Hindlimb muscle (tissue), 1 donor: ENCODE measurements at regions not wholly inside any gene's neighbourhood (a gene's known extent, or its start where the extent isn't known, plus 50 kb on each side); places are given as distances from the start of the nearest gene placed in this dataset.
A peak's percentile ranks its signal among the peaks of the same experiment; 100 is the strongest.
"Not testable (repeated sequence)": the region's sequence is repeated elsewhere in the genome, so short reads cannot be mapped to it uniquely, and the experiment has no call there.

Source experiments
- DNase-seq: peaks from one replicate; pipeline ENCODE4 v3.0.0-alpha.2; 2013

DNA sequence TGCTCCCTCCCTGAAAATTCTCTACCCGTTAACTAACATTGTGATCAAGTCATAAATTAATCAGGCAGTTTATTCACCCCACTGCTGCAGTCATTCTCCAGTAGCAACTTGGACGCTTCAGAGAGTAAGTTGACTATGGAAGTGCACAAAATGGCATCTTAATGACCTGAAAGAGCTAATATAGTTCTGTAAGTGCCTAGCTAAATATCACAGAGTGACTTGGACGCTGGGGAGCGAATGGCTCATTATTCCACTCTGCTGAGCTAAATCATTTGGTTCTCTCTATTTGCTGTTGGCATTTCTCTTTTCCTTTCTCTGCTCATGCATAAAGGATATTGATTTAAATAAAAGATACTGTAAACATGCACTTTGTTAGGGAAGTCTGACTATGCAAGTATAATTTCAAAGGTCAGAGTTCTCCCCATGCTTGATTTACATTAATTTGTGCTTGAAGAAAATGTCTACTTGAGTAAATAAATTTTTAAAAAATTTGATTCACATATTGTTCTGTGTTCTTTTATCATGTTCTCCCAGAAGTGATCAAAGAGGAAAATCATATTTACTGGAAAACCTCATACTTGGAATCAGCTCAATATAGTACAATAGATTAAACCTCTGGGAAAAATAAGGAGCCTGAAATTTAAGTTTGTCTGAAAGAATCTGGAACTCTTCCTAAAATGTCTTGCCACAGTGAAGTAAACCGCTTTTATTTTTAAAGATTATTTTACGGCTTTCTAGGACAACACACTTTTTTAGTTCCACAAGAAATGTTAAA is 169.5 kb upstream of the HAPLN1 start:
- no peak for DNase-seq

DNA sequence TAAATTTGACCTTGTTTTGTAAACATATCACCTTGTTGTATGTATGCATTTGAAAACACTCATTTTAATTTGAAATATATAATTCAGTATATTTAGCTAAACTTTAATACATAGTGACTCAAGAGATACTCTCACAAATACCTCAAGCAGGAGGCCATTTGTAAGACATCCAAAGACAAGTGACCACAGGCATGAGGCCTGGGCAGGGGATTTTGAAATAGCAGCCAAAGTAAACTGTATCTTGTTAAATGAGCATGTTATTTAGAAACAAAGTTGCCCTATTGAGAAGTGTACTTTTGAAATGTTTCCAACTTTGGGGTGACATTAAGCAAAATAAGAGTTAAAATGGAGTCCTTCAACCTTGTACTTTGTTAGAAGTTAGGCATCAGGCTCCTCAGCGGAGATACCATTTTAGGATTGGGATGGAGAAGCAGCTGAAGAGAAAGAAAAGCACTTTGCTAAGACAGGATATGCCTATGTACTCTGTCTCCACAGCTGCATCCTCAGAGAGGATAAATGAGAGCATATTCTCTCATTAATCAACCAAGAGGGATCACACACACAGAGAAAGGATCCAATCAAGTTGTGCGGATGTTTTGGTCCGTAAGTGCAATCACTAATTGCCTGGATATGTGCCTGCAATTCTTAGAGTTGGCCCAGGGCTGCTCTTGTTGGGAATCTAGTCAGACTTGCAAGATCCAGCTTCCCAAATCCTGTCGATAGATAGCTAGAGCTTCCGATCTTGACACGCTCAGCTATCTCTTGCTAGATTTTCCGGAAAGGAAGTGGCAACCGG is 157.5 kb upstream of the HAPLN1 start:
- DNase-seq = no peak

DNA sequence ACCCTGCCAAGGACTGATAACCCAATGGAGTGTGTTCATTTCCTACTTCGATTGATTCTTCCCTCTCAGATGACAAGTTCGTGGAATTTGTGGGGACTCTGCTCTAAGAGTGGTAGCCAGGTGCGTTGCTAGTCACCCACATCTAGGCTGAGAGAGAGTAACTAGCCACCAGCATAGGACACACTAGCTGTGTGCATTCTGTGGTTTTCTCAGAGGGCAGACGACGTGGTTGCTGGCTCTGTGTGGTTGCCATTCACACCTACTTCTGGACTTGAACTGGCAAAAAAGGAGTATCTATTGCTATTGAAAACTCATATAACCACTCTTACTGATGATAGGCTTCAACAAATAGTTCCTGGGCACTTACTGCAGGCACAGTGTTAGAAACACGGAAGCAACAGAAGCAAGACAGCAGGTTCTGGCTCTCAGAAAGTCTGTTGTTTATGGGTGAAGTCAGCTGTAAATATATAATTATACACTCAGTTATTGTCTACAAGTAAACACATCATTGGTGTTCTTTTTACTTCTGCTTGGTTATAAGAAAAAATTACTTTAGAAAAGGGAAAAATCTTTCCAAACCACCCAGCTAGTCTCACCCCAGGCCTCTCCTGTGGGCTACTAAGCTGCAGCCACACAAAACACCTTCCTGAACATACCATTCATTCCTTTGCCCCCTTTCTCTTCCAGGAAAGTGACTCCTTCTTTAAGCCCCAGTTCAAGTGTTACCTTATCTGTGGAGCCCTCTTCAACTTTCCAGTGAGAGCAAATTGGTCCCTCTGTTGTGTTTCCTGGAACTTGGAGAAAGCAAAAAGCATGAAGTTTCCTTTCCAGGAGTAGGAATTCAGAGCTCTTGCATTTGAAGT is 151.1 kb upstream of the HAPLN1 start:
- no peak for DNase-seq

DNA sequence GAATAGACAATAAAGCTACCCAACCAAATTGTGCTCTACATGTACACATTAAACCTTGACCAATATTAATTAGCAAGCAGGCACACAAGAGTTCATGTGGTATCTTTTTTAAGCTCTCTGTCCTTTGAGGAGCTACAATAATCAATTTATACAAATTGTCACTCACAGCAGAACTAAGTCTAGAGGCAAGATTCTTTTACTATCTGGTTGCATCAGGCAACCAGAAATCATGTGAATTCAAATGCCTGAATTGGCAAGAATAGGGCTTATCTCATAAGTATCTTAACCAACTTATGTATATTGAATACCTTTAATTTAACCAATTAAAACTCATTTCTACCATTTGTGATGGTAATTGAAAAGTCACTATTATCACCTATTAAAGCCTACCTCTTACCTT is 145.5 kb upstream of the HAPLN1 start:
- no peak for DNase-seq

DNA sequence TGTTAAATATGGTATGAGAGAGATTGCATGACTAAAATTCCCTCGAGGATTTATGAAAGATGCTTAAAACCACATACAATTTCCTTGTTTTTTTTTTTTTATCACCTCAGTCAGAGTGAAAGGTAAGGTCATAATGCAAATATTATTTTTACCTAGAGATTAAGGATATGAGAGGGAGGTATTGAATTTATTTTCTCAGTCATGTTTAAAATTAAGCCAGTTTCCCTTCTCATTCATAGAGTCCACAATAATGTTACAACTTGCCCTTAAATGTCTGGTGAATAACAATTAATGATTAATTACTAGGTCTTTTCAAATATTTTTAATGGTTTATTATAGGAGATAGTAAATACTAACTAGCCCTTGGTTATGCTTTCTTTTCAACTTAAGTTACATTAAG is 144.9 kb upstream of the HAPLN1 start:
- no peak for DNase-seq

DNA sequence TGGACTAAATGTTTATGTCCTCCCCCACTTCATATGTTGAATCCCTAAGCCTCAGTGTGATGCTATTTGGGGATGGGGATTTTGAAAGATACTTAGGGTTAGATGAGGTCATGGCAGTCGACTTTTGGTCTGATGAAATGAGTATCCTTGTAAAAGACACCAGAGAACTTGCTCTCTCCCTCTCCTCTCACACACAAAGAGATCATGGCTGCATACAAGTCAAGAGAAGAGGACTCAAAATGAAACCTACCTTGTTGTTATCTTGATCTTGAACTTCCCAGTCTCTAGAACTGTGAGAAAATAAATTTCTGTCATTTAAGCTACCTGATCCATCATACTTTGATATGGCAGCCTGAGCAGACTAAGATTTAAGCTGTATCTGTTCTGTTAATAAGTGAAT is 144.0 kb upstream of the HAPLN1 start:
- DNase-seq = no peak

DNA sequence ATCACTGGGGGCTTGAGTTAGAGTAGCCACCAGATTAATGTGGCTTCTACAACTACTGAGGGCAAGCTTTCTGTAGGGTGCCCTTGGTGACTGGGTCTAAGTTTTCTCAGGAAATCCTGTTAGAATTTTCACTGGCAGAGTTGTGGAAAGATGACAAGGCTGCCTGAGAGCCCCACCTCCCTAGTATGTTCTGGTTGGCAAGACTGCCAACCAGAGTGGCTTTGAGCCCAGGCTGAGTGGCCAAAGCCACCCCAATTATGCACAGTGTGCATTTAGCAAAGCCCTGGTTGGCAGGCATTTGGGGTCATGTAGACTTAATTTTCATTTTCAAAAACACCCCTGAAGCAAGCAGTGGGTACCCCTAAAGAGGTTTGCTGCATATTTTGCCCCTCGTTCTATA is 136.7 kb upstream of the HAPLN1 start:
- peak; percentile 14 for DNase-seq

DNA sequence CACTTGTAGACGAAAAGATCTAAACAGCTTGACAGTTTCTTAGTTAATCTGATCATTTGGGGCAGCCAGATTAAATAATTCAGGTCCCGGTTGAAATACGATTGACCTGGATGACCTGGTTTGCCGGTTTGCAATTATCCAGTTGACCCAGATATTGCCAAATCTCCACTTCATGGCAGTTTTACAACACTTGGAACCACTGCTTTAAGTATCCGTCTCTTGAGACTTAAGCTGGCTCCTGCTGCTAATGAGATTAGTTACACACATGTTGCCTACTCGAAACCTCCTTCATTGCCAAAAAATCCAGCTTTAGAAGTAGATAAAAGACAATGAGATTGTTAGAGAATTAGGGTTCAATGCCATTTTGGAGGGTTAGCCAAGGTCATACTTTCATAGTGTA is 136.2 kb upstream of the HAPLN1 start:
- no peak for DNase-seq

DNA sequence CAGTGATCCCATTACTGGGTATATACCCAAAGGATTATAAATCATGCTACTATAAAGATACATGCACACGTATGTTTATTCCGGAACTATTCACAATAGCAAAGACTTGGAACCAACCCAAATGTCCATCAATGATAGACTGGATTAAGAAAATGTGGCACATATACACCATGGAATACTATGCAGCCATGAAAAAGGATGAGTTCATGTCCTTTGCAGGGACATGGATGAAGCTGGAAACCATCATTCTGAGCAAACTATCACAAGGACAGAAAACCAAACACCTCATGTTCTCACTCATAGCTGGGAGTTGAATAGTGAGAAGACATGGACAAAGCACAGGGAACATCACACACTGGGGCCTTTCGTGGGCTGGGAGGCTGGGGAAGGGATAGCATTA is 129.8 kb upstream of the HAPLN1 start:
- DNase-seq = not testable (repeated sequence)

DNA sequence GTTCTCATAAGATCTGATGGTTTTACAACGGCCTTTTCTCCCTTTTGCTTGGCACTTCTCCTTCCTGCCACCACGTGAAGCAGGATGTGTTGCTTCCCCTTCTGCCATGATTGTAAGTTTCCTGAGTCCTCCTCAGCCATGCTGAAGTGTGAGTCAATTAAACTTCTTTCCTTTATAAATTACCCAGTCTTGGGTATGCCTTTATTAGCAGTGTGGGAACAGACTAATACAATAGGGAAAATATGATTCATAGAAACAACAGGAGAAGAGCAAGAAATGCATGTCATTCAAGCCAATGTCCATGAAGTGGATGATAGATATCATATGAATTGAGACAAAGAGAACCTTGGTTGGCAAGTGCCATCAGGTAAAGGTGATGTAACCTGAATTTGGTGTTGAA is 128.3 kb upstream of the HAPLN1 start:
- no peak for DNase-seq

DNA sequence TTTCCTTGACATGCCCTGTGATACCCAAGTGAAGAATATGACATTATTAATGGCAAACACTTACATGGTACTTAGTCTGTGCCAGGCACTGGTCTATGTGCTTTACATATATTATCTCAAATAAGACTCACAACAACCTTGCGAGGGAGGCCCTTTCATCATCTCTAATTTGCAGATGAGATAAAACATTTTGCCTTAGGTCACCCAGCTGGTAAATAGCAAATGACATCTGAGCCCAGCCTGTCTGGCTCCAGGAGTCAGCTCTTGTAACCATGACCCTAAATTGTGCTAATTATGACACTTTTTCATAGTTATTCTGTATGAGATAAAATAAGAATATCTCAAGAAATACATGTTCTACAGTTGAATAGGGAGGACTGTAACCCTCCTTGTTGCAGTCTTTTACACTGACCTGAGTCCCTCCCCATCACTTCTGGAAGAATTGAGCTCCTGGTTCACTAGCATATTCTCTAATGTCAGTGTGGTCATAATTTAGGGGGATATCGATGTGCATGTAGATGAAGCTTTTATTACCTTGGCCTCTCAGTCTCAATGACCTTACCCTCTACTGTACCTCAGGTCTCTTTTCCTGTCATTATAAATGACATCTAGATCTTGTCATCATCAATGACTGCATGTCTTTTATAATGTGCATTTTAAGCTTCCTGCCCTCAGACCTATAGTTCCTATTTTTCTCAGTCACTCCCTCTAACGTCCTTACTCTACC is 126.1 kb upstream of the HAPLN1 start:
- DNase-seq = no peak

DNA sequence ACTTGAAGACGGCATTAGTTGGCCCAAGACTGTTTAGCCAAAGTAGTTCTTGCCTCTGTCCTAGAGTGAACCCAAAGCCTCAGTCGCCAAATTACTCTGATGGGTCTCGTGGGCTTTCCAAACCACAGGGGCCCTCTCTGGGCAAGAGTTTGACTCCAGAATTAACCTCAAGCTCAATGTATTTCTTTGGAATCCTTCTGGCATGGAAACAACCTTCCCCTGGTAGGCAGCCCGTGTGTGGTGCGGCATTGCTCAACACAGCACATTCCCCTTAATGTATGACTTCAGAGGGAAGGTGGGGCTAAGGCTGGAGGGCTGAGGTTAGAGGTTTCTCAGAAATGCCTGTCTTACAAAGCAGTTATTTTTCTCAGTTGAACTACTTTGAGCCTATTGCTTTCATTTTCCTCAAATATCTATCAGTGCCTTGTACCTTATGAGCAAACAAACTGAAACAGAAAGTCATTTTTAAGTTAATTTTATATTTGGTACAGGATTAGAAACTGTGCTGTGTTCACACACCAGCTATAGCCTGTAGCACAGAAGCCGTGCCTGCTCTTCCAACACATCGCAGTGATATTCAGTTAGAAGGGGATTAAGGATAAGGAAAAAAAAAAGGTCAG is 123.9 kb upstream of the HAPLN1 start:
- DNase-seq = no peak

DNA sequence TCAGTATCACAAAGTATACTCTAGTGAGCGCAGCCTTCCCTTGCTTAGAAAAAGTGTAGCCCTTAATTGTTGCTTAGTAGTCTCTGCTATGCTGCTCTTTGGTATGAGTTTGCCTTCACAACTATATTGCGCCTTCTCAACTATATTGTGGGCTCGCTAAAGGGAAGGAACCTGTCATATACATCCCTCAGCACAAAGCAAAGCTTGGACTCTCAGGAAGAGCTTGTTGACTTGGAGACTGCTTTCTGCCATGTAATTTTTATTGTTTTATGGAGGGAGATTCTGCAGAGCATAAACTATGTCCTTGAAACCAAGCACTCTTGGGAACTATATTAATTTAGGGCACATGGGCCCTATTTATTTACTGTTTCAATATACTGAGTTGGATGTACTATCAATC is 119.1 kb upstream of the HAPLN1 start:
- DNase-seq = no peak

DNA sequence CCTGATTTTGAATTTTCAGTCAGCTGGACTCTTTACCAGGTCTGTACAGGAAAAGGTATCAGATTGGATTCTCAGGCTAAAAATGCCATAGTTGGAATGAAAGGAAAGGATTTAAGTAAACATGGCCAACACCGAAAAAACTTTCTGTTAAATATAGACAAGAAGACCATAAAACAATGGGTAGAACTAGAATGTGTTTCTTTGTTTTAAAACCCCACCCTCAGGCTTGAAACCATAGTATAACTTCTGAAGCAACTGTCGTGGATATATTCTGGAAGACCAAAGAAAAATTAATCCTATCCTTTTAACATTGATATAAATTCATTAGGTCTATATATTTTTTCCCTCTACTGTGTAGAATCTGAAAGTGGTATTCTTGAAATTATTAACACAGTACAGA is 118.6 kb upstream of the HAPLN1 start:
- DNase-seq = no peak

DNA sequence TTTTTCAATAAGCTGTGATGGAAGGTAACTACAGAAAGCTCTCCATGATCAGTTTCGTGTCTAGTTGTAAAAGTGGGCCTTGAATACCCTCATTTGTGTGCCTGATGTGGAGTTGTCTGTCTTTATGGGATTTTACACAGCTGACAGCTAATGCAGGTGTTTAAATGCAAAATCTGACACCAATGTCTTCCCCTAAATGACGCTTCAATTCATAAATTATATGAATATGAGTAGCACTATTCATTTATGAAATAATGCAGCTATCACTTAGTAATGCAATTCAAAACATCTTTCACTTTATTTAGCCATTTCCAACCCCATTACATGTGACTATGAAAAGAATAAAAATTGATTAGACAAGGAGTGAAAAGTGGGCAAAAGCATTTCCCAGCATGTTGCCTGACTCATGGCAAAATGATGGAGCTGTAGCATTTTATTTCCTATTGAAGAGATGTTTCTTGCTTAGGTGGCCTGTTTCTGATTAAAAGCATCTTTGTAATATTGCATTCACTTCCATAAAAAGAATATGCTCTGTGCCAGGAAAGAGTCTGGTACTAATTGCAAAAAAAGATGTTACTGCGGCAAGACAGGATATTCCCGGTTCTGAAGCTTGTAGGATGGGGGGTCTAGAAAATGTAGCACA is 116.7 kb upstream of the HAPLN1 start:
- no peak for DNase-seq

DNA sequence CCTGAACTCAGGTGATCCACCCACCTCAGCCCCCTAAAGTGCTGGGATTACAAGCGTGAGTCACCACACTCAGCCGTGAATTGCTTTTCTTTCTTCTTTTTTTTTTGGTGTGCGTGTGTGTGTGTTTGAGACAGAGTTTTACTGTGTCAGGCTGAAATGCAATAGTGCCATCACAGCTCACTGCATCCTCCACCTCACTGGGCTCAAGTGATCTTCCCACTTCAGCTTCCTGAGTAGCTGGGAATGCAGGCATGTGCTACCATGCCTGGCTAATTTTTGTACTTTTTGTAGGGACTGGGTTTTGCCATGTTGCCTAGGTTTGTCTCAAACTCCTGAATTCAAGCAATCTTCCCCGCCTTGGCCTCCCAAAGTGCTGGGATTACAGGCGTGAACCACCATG is 113.7 kb upstream of the HAPLN1 start:
- DNase-seq = no peak

DNA sequence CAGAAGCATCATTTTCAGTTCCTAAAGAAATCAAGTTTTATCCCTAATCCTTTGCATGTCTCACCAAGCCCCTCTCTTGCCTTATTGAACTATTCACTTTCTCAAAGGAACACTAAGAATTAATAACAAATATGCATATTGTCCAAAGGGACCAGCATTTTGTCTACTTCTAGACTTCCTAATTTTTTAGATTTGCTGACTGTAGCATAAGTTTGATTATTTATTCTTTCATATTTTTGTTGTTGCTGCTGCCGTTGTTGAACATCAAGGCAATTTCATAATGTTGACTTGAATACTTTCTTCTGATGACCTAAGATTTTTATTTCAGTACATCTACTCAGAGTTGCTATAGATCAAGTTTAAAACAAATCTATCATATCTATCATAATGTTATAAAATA is 111.2 kb upstream of the HAPLN1 start:
- DNase-seq = no peak

DNA sequence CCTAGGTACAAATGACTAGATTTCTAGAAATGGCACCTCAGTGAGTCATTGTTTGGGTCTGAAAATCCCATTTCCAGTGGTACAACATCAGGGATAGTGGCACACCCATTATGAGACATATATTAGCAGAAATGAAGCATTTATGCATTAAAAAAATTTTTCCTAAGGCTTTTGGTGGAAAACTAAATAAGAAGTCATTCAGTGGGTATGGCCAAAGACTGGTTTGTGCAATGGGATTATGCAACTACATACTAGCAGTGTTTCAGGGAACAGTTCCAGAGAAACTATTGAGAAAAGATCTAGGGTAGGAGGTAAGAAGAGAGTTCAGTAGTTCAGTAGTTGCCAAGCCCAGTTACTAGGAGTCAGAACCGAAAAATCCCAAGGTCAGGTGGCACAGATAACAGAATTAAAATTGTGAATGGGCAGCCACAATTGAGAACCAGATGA is 106.5 kb upstream of the HAPLN1 start:
- no peak for DNase-seq

DNA sequence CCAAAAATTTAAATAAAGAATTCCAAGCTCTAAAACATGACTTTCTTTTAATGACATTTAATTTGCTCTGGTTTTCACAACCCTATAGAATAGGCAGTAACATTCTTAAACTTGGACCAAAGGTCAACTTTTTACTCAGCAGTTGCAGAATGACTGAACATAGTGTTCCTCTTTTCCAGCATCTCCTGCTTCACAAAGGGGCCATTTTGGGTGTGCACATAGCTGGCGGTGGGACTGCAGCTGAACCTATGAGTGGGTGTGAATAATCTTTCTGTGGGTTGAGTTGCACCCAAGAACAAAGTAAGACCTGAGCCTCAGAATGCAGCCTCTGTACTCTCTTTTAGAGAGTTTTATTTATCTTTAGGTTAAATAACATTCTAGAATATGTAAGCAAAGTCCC is 96.9 kb upstream of the HAPLN1 start:
- no peak for DNase-seq

DNA sequence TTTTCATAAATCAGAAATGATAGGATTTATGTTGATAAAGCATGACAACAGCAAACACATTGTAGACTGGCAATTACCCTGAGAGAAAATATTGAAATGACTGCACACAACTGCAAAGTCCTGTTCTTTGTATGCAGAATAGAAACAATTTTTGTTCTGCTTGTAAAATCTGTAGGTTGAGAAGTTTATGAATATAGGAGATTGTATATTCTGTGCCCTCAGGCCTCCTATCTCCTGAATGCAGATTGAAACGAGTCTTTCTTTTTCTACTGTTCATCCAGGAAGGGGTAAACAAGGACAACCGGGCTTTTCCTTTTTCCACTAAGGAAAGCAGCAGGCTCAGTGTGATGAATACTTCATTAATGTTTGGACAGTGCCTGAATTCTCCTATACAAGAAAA is 95.0 kb upstream of the HAPLN1 start:
- DNase-seq = no peak

DNA sequence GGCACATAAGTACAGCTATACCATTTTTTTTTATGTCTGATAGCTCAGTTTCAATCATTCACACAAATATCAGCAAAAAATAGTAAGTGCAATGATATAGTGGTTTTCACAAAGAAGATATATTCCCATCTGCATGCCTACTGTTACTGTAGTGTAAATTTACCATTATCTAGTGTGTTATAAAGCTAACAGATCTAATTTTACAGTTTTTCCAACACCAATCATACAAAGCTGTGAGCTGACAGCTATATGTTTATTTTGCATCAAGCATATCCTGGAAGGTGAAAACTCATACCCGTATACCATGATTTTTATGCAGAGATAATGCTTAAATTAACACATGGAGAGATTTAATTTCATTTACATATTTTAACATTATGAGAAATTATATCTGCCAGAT is 89.9 kb upstream of the HAPLN1 start:
- DNase-seq = no peak

DNA sequence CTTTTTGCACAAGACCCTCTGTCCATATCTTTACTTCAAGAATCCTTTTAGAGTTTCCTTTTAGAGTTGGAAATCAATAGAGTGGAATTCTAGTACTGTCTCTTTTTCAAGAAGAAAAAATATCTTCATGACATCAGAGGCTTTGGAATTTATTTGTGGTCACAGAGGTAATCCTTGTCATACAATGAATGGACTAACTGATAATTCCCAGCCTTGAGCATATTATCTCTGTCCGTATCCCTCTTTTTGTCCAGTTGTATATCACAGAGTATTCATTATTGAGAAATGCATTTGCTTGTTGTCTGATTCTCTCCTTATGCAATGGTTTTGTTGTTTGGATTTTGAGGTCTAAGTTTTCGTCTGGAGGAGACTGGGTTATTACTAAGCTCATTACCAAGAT is 82.0 kb upstream of the HAPLN1 start:
- no peak for DNase-seq
